ENCODE measurements at regions not wholly inside any gene's neighbourhood (a gene's known extent, or its start where the extent isn't known, plus 50 kb on each side); places are given as distances from the start of the nearest gene placed in this dataset.

GRCh38 chr6:56733211-56733697 is 90.6 kb upstream of the DST start:
- Histone ChIP-seq H3K23me2 (ENCODE audit: insufficient read length, low read depth, low read length, poor library complexity, severe bottlenecking) (no peaks in the 10 kb centered on the region), H3T11ph (ENCODE audit: low read length) (no peak overlapping the region), H3K4me1 (ENCODE audit: insufficient read depth, low read length) (no peaks in the 10 kb centered on the region), H2AK5ac (ENCODE audit: insufficient read length, low read length) (no peak overlapping the region), H3K79me2 (ENCODE audit: insufficient read depth, low read length) (peaks cover 5% of the 10 kb centered on the region; the same call in 1 of the 2 replicates), H2BK5ac (ENCODE audit: insufficient read length, low read length) (no peak overlapping the region), H3K9me3 (ENCODE audit: control insufficient read depth, low read depth, low read length) (no peaks in the 10 kb centered on the region), H3K4ac (ENCODE audit: low read depth, low read length) (no peak overlapping the region), H4K5ac (ENCODE audit: insufficient read length, low read depth, low read length) (no peak overlapping the region), H3K18ac (ENCODE audit: insufficient read length, low read depth, low read length) (no peak overlapping the region), H3K14ac (ENCODE audit: insufficient read depth, low read length) (no peak overlapping the region), H2BK15ac (ENCODE audit: low read depth, low read length) (no peak overlapping the region), H3K56ac (ENCODE audit: insufficient read length, low read depth, low read length) (no peak overlapping the region), H3K27me3 (ENCODE audit: insufficient read depth, low read length) (no peaks in the 10 kb centered on the region), H4K8ac (replicated peaks; ENCODE audit: insufficient read length, low read depth, low read length) (no peak overlapping the region), H3K4me2 (ENCODE audit: insufficient read depth, insufficient read length, low read length) (no peak overlapping the region), H2BK12ac (ENCODE audit: insufficient read length, low read depth, low read length) (no peak overlapping the region), H3K27ac (ENCODE audit: insufficient read length, low read depth, low read length) (no peak overlapping the region), H3K79me1 (ENCODE audit: insufficient read depth, low read depth, low read length, poor library complexity, severe bottlenecking) (no peaks in the 10 kb centered on the region), H2AFZ (ENCODE audit: low read length) (no peak overlapping the region), H2BK20ac (ENCODE audit: low read depth, low read length, poor library complexity, severe bottlenecking) (no peak overlapping the region), H3K23ac (ENCODE audit: insufficient read length, low read depth, low read length) (no peak overlapping the region), H4K20me1 (ENCODE audit: control insufficient read depth, insufficient read depth, insufficient read length) (no peaks in the 10 kb centered on the region), H4K91ac (ENCODE audit: insufficient read length, low read depth, low read length) (no peak overlapping the region), H3K9ac (ENCODE audit: extremely low read depth, insufficient read length, low read length) (no peak overlapping the region), H2BK120ac (ENCODE audit: low read depth, low read length, poor library complexity, severe bottlenecking) (no peak overlapping the region)
- H3K9me3 Mint-ChIP-seq, result no peaks in the 10 kb centered on the region
- peaks cover 0 to 5% (median 3%) of the 10 kb centered on the region in 3 experiments; a peak in 4 of 7 replicates for H3K36me3 Mint-ChIP-seq (ENCODE audit: insufficient read depth in 1 of 3, low read depth in 3 of 3)
- no peaks in the 10 kb centered on the region for H3K27me3 Mint-ChIP-seq (ENCODE audit: low read depth)
- peak overlapping the region in 2 of 3 experiments; percentile 22 to 53; a peak in 2 of 7 replicates for H3K27ac Mint-ChIP-seq
- no peak for TF ChIP-seq CTCF (conservative IDR thresholded peaks at IDR 0.05)
- peaks cover 10 to 15% of the 10 kb centered on the region in 2 experiments; a peak in 3 of 4 replicates for H3K4me1 Mint-ChIP-seq
- DNase-seq, result no peak
- no peak overlapping the region for H3K4me3 Mint-ChIP-seq
- no CpG with 5 or more reads among the region's 1 CpG for WGBS (ENCODE audit: extremely low coverage, insufficient read length, low lambda C conversion rate)
